SK-MEL-5 (cell line): ENCODE measurements at regions not wholly inside any gene's neighbourhood (a gene's known extent, or its start where the extent isn't known, plus 50 kb on each side); places are given as distances from the start of the nearest gene placed in this dataset.

Experiments
- DNase-seq: peaks from one replicate; pipeline ENCODE4 v3.0.0-alpha.2; 2016; ENCODE audit warnings: low read depth, low spot score
- in situ Hi-C: cut with HindIII; loops from 2 replicates; pipeline ENCODE4 v1.10.0; 2016; ENCODE audit warnings: low sequenced_read_pairs, high pct_unique_total_duplicates, low pct_unique_long_range_greater_than_20kb

GRCh38 chr11:135075740-135076139 is 663.7 kb upstream of the B3GAT1 start:
- in situ Hi-C loops = no loop called here
- DNase-seq = peak; percentile 55

GRCh38 chr11:135074397-135074998 is 662.5 kb upstream of the B3GAT1 start:
- in situ Hi-C loops = no loop called here
- peak; percentile 21 for DNase-seq

GRCh38 chr11:135073870-135074269 is 661.8 kb upstream of the B3GAT1 start:
- no peak for DNase-seq

GRCh38 chr11:135073381-135073780 is 661.3 kb upstream of the B3GAT1 start:
- in situ Hi-C loops = no loop called here
- DNase-seq = no peak

More at GRCh38 chr11:135073870-135074269, 661.8 kb upstream of the B3GAT1 start:
- in situ Hi-C loops = no loop called here

GRCh38 chr11:135069890-135070289 is 657.8 kb upstream of the B3GAT1 start:
- in situ Hi-C loops = no loop called here
- no peak for DNase-seq

GRCh38 chr11:135069063-135069462 is 657.0 kb upstream of the B3GAT1 start:
- in situ Hi-C loops = no loop called here
- DNase-seq = no peak

GRCh38 chr11:135062994-135063393 is 651.0 kb upstream of the B3GAT1 start:
- DNase-seq = no peak
- in situ Hi-C loops = no loop called here

- no peak for DNase-seq
- in situ Hi-C loops = no loop called here
Observed at GRCh38 chr11:135061166-135061565, 649.1 kb upstream of the B3GAT1 start.

GRCh38 chr11:135046986-135047385 is 634.9 kb upstream of the B3GAT1 start:
- in situ Hi-C loops = no loop called here
- no peak for DNase-seq

GRCh38 chr11:135046556-135046955 is 634.5 kb upstream of the B3GAT1 start:
- in situ Hi-C loops = no loop called here

GRCh38 chr11:135043434-135043833 is 631.4 kb upstream of the B3GAT1 start:
- DNase-seq = no peak
- in situ Hi-C loops = no loop called here

More at GRCh38 chr11:135046556-135046955, 634.5 kb upstream of the B3GAT1 start:
- DNase-seq = no peak

GRCh38 chr11:135037828-135038227 is 625.8 kb upstream of the B3GAT1 start:
- DNase-seq = no peak
- in situ Hi-C loops = no loop called here

GRCh38 chr11:135036488-135037297 is 624.7 kb upstream of the B3GAT1 start:
- DNase-seq = no peak
- in situ Hi-C loops = no loop called here

- in situ Hi-C loops = no loop called here
- DNase-seq = no peak
Observed at GRCh38 chr11:135035282-135035681, 623.2 kb upstream of the B3GAT1 start.

GRCh38 chr11:135033540-135033939 is 621.5 kb upstream of the B3GAT1 start:
- in situ Hi-C loops = no loop called here
- DNase-seq = peak; percentile 50

GRCh38 chr11:135031205-135031989 is 619.4 kb upstream of the B3GAT1 start:
- in situ Hi-C loops = no loop called here
- no peak for DNase-seq

- DNase-seq = peak; percentile 38
- in situ Hi-C loops = no loop called here
Observed at GRCh38 chr11:135027461-135027860, 615.4 kb upstream of the B3GAT1 start.

GRCh38 chr11:135023499-135023898 is 611.5 kb upstream of the B3GAT1 start:
- in situ Hi-C loops = no loop called here
- no peak for DNase-seq
